GM12874 (cell line): ENCODE measurements at regions not wholly inside any gene's neighbourhood (a gene's known extent, or its start where the extent isn't known, plus 50 kb on each side); places are given as distances from the start of the nearest gene placed in this dataset.

Source experiments
- TF ChIP-seq, protein P1 (sequence below): IDR thresholded peaks from 2 replicates; pipeline ENCODE4 v1.5.1; 2011; ENCODE audit warnings: low read depth, mild to moderate bottlenecking, control low read depth, low read length, moderate library complexity; ENCODE audit not compliant: insufficient read depth

DNA sequence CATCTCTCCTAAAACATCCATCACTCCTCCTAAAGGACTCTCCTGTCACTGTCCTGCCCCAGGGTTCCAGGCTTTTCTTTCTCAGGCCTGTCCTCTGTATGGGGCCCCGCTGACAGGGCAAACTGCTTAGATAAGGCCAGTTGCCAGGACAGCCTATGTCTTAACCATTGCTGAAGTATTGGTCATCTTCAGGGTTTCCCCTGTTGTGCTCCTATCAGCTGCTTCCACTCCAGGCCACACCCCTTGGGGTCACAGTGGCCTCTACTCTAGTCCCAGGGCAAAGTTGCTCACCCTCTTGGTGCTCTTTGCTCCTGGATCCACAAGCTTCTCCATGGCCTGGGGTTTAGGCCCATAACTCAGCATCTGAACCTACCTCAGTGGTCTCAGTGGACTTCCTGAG lies 138.0 kb upstream of the PJA1 start:
- TF ChIP-seq, protein P1, sequence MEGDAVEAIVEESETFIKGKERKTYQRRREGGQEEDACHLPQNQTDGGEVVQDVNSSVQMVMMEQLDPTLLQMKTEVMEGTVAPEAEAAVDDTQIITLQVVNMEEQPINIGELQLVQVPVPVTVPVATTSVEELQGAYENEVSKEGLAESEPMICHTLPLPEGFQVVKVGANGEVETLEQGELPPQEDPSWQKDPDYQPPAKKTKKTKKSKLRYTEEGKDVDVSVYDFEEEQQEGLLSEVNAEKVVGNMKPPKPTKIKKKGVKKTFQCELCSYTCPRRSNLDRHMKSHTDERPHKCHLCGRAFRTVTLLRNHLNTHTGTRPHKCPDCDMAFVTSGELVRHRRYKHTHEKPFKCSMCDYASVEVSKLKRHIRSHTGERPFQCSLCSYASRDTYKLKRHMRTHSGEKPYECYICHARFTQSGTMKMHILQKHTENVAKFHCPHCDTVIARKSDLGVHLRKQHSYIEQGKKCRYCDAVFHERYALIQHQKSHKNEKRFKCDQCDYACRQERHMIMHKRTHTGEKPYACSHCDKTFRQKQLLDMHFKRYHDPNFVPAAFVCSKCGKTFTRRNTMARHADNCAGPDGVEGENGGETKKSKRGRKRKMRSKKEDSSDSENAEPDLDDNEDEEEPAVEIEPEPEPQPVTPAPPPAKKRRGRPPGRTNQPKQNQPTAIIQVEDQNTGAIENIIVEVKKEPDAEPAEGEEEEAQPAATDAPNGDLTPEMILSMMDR = no peak

GRCh38 chrX:69299951-69300714 lies 134.9 kb upstream of the PJA1 start:
- TF ChIP-seq, protein P1 = no peak

DNA sequence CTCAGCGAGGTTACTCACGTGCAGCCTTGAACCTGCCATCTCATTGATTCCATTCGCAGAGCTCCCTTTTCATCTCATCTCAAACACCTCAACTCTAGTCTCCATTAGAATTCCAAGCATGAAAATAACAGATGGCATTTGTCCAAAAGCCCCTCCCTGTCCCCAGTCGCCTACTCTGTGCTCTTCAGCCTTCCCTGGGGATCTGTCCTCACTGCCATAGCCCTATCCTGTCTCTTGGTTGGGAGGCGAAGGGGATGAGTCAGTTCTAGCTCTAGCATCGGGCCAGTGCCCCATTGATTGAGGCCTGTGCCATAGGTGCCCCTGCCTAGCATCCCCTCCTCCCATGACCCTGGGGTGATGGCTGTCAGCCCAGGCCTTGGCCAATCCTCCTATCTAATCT lies 134.0 kb upstream of the PJA1 start:
- TF ChIP-seq, protein P1 = no peak

DNA sequence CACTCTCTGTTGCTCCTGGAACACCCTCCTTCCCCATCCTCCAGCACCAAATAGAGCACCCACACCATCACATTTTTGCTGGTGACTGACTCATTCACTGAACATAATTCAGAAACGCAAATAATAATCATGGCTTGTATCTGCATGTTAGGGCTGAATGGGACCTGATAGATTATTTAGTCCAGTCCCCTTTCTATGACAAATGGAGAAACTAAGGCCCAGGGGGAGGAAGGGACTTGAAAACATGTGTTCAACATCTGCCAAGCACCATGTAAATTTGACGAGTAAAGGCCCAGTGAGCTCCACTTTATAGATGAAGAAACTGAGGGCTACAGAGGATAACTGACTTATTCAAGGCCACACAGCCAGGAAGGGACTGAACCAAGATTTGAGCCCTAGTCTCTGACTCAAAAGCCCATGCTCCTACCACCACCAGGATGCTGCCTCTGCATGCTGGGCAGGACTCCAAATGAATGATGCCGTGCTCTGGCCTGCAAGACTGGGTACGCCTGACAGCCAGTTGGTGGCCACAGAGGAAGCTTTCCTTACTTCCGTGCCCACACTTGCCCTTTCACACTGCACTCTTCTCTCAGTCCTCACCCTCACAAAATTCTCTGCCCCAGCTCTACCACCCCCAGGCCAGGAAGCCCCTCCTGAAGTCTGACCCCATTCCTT lies 133.3 kb upstream of the PJA1 start:
- TF ChIP-seq, protein P1 = no peak

- TF ChIP-seq, protein P1 = no peak
These were observed 132.3 kb upstream of the PJA1 start for GRCh38 chrX:69297506-69297905.

- TF ChIP-seq, protein P1 = no peak
These were observed 128.7 kb upstream of the PJA1 start for GRCh38 chrX:69293776-69294601.

DNA sequence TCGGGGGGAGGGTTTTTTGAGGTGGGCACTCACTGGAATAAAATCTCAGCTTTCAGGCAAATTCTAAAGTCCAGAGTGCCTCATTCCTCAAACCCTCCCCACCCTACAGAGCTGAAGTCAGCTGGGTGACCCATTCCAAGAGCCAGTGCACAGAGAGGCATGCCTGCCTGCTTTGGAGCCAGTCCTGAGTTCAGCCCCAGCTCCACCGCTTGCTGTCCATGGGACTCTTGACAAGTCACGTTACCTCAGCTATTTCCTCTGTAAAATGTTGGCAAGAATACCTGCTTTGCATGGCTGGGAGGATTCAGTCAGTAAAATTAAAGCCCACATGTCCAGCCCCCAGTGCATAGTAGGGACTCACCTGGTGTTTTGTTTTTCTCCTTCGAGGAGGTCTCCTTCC lies 125.9 kb upstream of the PJA1 start:
- TF ChIP-seq, protein P1 = no peak
